ENCODE measurements at regions not wholly inside any gene's neighbourhood (a gene's known extent, or its start where the extent isn't known, plus 50 kb on each side); places are given as distances from the start of the nearest gene placed in this dataset.

- Mint-ChIP-seq H3K27me3 (ENCODE audit: low read depth in 3 of 3) (peaks cover 0 to 3% (median 2%) of the 10 kb centered on the region in 3 donors), H3K4me1 (peaks cover 24% of the 10 kb centered on the region), H3K4me3 (no peak overlapping the region), H3K27ac (no peak overlapping the region), H3K9me3 (peaks cover 2 to 11% (median 3%) of the 10 kb centered on the region in 7 donors), H3K36me3 (peaks cover 0 to 3% of the 10 kb centered on the region in 2 donors)
- Histone ChIP-seq H3K4me2 (replicated peaks; ENCODE audit: extremely low read depth, low read length, poor library complexity, severe bottlenecking) (no peak overlapping the region), H3K9ac (ENCODE audit: insufficient read depth, low read length, poor library complexity, severe bottlenecking) (no peak overlapping the region), H3K9me3 (replicated peaks in 1 of 2; ENCODE audit: control insufficient read depth in 1 of 2, insufficient read depth in 1 of 2, low read length in 2 of 2) (peaks cover 0 to 5% of the 10 kb centered on the region in 2 donors), H3K27ac (ENCODE audit: low read depth in 1 of 2, low read length in 2 of 2) (no peak overlapping the region), H3K36me3 (replicated peaks in 1 of 2; ENCODE audit: control insufficient read depth in 1 of 2, insufficient read depth in 2 of 2, low read length in 2 of 2) (no peaks in the 10 kb centered on the region), H3K4me3 (replicated peaks in 1 of 3; ENCODE audit: low read depth in 2 of 3, low read length in 3 of 3) (no peak overlapping the region), H4K20me1 (ENCODE audit: insufficient read depth, low read length) (no peaks in the 10 kb centered on the region), H2AFZ (ENCODE audit: insufficient read depth, low read depth, low read length, poor library complexity, severe bottlenecking) (no peak overlapping the region), H3K4me1 (ENCODE audit: control insufficient read depth in 1 of 2, insufficient read depth in 2 of 2, low read length in 2 of 2) (peaks cover 16 to 19% of the 10 kb centered on the region in 2 donors), H3K27me3 (ENCODE audit: control insufficient read depth in 2 of 2, insufficient read depth in 2 of 2, low read length in 2 of 2) (no peaks in the 10 kb centered on the region), H3K79me2 (ENCODE audit: insufficient read depth, low read length) (no peaks in the 10 kb centered on the region)
- 82% methylated on average over 2 of the region's 2 CpGs for WGBS (ENCODE audit: insufficient coverage)
- no peak for DNase-seq
- intact Hi-C loops (cut with micrococcal nuclease) = no loop called here
- TF ChIP-seq CTCF (IDR thresholded peaks at IDR 0.05) = no peak
These were observed 80.3 kb downstream of the EBLN1 start for GRCh38 chr10:22137542-22137941.

GRCh38 chr10:22135591-22135990 lies 82.2 kb downstream of the EBLN1 start:
- Mint-ChIP-seq H3K4me1 (peaks cover 24% of the 10 kb centered on the region), H3K36me3 (peaks cover 0 to 3% of the 10 kb centered on the region in 2 donors), H3K27me3 (ENCODE audit: low read depth in 3 of 3) (peaks cover 0 to 3% (median 2%) of the 10 kb centered on the region in 3 donors), H3K27ac (no peak overlapping the region), H3K4me3 (no peak overlapping the region), H3K9me3 (peaks cover 0 to 7% (median 3%) of the 10 kb centered on the region in 7 donors)
- no peaks in the 10 kb centered on the region for H3K79me2 ChIP-seq (ENCODE audit: insufficient read depth, low read length)
- DNase-seq = no peak
- no peaks in the 10 kb centered on the region for H3K27me3 ChIP-seq (ENCODE audit: control insufficient read depth in 2 of 2, insufficient read depth in 2 of 2, low read length in 2 of 2)
- TF ChIP-seq CTCF (IDR thresholded peaks at IDR 0.05) = no peak
- H3K4me1 ChIP-seq (ENCODE audit: control insufficient read depth in 1 of 2, insufficient read depth in 2 of 2, low read length in 2 of 2) = peaks cover 16 to 19% of the 10 kb centered on the region in 2 donors
- 93% methylated on average over 2 of the region's 9 CpGs for WGBS (ENCODE audit: insufficient coverage)
- no peak overlapping the region for H3K4me2 ChIP-seq (replicated peaks; ENCODE audit: extremely low read depth, low read length, poor library complexity, severe bottlenecking)
- no peaks in the 10 kb centered on the region for H3K36me3 ChIP-seq (replicated peaks in 1 of 2; ENCODE audit: control insufficient read depth in 1 of 2, insufficient read depth in 2 of 2, low read length in 2 of 2)
- no peak overlapping the region for H3K4me3 ChIP-seq (replicated peaks in 1 of 3; ENCODE audit: low read depth in 2 of 3, low read length in 3 of 3)
- H3K9ac ChIP-seq (ENCODE audit: insufficient read depth, low read length, poor library complexity, severe bottlenecking) = no peak overlapping the region
- H4K20me1 ChIP-seq (ENCODE audit: insufficient read depth, low read length) = no peaks in the 10 kb centered on the region
- no peak overlapping the region for H2AFZ ChIP-seq (ENCODE audit: insufficient read depth, low read depth, low read length, poor library complexity, severe bottlenecking)
- peaks cover 0 to 5% of the 10 kb centered on the region in 2 donors for H3K9me3 ChIP-seq (replicated peaks in 1 of 2; ENCODE audit: control insufficient read depth in 1 of 2, insufficient read depth in 1 of 2, low read length in 2 of 2)
- intact Hi-C loops (cut with micrococcal nuclease) = no loop called here
- H3K27ac ChIP-seq (ENCODE audit: low read depth in 1 of 2, low read length in 2 of 2) = no peak overlapping the region
